HL-60 (cell line): ENCODE measurements at regions not wholly inside any gene's neighbourhood (a gene's known extent, or its start where the extent isn't known, plus 50 kb on each side); places are given as distances from the start of the nearest gene placed in this dataset.

Experiments
- DNase-seq, 2 experiments: peaks; one replicate each; pipeline ENCODE4 v3.0.0-alpha.2; 2010 to 2020; ENCODE audit warnings: low read depth in 1 of 2, low spot score in 1 of 2
- H3K27ac ChIP-seq: fragments of 250-450 bp; sonication (Bioruptor Pico); replicated peaks from 2 replicates; pipeline ENCODE4 v1.5.1; 2020; ENCODE audit warnings: mild to moderate bottlenecking, moderate library complexity
- H3K27me3 ChIP-seq: fragments of 250-450 bp; sonication (Bioruptor Pico); 2 replicates; pipeline ENCODE4 v1.5.1; 2021; ENCODE audit warnings: mild to moderate bottlenecking, moderate library complexity; ENCODE audit not compliant: insufficient read depth, poor library complexity, severe bottlenecking
- H3K4me3 ChIP-seq: replicated peaks from 2 replicates; pipeline ENCODE4 v1.5.1; 2011; ENCODE audit warnings: mild to moderate bottlenecking, control low read depth, low read length; ENCODE audit not compliant: insufficient read depth
- GABPA ChIP-seq: IDR thresholded peaks from 2 replicates; pipeline ENCODE4 v1.6.1; 2012; ENCODE audit warnings: low read depth
- POLR2AphosphoS5 ChIP-seq: IDR thresholded peaks from 2 replicates; pipeline ENCODE4 v1.6.1; 2012; ENCODE audit warnings: low read depth
- SPI1 ChIP-seq: IDR thresholded peaks from 2 replicates; pipeline ENCODE4 v1.6.1; 2012; ENCODE audit warnings: low read depth, mild to moderate bottlenecking, borderline replicate concordance
- TF ChIP-seq, protein P1 (sequence below): IDR thresholded peaks from one replicate; pipeline ENCODE4 v1.5.1; 2011; ENCODE audit warnings: low read length, control low read depth, inconsistent platforms; ENCODE audit not compliant: insufficient read depth
- TF ChIP-seq, protein P2 (sequence below): IDR thresholded peaks from 2 replicates; pipeline ENCODE4 v1.6.1; 2012; ENCODE audit warnings: low read depth; ENCODE audit not compliant: insufficient replicate concordance

DNA sequence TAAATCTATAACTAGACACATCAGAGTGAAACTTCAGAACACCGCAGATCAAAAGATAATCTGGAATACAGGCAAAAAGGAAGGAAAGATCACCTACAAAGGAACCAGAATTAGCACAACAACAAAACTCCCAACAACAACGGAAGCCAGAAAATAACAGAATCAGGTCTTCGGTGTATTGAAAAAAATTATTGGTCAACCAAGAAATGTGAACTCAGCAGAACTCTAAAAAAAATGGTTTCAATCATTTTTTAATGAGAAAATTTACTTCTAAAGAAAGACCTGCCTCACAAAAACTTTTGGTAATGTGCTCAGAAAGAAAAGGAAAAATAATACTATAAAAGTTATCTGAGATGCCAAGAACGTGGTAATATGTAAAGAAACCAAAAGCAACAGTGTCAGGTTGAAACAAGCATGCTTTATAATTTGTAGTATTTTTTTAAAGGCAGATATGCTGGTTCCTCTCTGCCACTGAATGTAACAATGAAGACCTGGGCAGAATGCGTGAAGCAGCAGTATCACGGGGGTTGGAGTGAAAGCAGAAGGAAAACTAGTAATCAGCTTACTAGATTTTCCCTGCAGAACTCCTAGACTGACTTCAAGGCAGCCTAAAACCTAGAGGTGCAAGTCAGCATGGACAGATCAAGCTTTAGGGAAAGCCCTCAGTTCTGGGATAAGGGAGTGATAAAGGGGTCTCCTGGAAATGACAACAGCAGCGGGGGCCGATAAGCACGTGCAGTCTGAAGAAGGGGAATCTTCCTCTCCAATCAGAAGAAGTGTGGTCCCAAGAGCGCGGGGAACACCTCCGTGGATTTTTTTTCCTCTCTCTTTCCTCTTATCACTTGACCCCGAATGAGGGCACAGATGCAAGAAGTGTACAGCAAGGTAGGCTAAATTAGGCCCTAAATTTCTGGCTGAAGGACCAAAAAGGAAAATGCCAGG is 80.9 kb upstream of the TEKT1 start:
- peak in 1 of 2 experiments; percentile 4 for DNase-seq
- TF ChIP-seq, protein P1, sequence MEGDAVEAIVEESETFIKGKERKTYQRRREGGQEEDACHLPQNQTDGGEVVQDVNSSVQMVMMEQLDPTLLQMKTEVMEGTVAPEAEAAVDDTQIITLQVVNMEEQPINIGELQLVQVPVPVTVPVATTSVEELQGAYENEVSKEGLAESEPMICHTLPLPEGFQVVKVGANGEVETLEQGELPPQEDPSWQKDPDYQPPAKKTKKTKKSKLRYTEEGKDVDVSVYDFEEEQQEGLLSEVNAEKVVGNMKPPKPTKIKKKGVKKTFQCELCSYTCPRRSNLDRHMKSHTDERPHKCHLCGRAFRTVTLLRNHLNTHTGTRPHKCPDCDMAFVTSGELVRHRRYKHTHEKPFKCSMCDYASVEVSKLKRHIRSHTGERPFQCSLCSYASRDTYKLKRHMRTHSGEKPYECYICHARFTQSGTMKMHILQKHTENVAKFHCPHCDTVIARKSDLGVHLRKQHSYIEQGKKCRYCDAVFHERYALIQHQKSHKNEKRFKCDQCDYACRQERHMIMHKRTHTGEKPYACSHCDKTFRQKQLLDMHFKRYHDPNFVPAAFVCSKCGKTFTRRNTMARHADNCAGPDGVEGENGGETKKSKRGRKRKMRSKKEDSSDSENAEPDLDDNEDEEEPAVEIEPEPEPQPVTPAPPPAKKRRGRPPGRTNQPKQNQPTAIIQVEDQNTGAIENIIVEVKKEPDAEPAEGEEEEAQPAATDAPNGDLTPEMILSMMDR: no peak
- TF ChIP-seq, protein P2, sequence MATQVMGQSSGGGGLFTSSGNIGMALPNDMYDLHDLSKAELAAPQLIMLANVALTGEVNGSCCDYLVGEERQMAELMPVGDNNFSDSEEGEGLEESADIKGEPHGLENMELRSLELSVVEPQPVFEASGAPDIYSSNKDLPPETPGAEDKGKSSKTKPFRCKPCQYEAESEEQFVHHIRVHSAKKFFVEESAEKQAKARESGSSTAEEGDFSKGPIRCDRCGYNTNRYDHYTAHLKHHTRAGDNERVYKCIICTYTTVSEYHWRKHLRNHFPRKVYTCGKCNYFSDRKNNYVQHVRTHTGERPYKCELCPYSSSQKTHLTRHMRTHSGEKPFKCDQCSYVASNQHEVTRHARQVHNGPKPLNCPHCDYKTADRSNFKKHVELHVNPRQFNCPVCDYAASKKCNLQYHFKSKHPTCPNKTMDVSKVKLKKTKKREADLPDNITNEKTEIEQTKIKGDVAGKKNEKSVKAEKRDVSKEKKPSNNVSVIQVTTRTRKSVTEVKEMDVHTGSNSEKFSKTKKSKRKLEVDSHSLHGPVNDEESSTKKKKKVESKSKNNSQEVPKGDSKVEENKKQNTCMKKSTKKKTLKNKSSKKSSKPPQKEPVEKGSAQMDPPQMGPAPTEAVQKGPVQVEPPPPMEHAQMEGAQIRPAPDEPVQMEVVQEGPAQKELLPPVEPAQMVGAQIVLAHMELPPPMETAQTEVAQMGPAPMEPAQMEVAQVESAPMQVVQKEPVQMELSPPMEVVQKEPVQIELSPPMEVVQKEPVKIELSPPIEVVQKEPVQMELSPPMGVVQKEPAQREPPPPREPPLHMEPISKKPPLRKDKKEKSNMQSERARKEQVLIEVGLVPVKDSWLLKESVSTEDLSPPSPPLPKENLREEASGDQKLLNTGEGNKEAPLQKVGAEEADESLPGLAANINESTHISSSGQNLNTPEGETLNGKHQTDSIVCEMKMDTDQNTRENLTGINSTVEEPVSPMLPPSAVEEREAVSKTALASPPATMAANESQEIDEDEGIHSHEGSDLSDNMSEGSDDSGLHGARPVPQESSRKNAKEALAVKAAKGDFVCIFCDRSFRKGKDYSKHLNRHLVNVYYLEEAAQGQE: no peak
- TF ChIP-seq GABPA (no peak), SPI1 (no peak), POLR2AphosphoS5 (no peak)
- no peak overlapping the region for H3K27ac ChIP-seq

DNA sequence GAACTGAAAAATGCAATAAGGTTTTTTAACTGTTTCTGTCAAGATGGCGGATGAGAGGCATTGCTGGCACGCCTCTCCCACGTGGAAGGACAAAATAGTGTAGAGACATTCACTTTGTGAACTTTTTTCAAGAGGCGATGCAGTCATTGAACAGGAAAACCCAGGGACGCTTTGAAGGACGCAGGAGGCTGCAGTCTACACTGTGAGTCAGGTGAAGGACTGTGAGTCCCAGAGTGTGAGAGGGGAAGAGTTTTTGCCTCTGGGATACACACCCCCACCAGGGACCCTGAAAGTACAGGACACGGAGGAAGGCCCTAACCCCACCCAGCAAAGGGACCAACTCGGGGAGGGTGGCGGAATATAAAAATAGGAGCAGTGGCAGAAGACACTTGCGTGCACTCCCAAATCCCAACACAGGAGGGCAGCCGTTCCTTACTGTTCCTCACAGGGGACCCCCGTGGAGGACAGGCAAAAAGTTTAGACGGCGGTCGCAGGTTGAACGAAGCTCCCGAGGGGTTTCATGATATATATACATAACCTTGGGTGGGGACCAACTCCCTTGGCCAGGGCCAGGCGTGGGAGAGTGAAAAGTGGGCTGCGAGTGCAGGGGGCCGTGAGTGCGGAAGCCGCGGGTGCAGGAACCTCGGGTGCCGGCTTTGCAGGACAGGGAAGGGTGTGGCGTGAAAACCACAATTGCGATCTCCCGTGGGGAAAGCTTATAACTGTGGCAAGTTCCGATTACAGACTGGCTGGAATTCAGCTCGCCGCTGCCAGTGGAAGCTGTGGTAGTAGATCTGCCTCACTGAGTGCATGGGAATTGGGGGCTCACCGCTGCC is 82.0 kb upstream of the ALOX12 start:
- H3K27me3 ChIP-seq: no peaks in the 10 kb centered on the region
- H3K4me3 ChIP-seq: peak overlapping the region; percentile 43
- TF ChIP-seq GABPA: no peak
- TF ChIP-seq, protein P1: peak; percentile 36
- DNase-seq: peak in 1 of 2 experiments; percentile 69
- peak overlapping the region; percentile 76 for H3K27ac ChIP-seq

More for the DNA sequence above, 80.9 kb upstream of the TEKT1 start:
- H3K27me3 ChIP-seq: no peaks in the 10 kb centered on the region
- no peak overlapping the region for H3K4me3 ChIP-seq

GRCh38 chr17:6914711-6915110 is 81.1 kb upstream of the ALOX12 start:
- no peak overlapping the region for H3K4me3 ChIP-seq
- H3K27me3 ChIP-seq: no peaks in the 10 kb centered on the region
- DNase-seq: peak in 1 of 2 experiments; percentile 39
- TF ChIP-seq, protein P2: no peak
- no peak overlapping the region for H3K27ac ChIP-seq

GRCh38 chr17:6915620-6916019 is 80.2 kb upstream of the ALOX12 start:
- Histone ChIP-seq H3K4me3 (no peak overlapping the region), H3K27ac (no peak overlapping the region), H3K27me3 (no peaks in the 10 kb centered on the region)
- DNase-seq: no peak
- TF ChIP-seq SPI1: no peak
- TF ChIP-seq, protein P2: no peak
- TF ChIP-seq POLR2AphosphoS5: no peak
- TF ChIP-seq, protein P1: no peak
- no peak for TF ChIP-seq GABPA
